ENCODE measurements at regions not wholly inside any gene's neighbourhood (a gene's known extent, or its start where the extent isn't known, plus 50 kb on each side); places are given as distances from the start of the nearest gene placed in this dataset.
"Not testable (repeated sequence)": the region's sequence is repeated elsewhere in the genome, so short reads cannot be mapped to it uniquely, and the experiment has no call there.

GRCh38 chr7:34354899-34355298 lies 303.1 kb upstream of the NPSR1 start:
- TF ChIP-seq, protein P1, sequence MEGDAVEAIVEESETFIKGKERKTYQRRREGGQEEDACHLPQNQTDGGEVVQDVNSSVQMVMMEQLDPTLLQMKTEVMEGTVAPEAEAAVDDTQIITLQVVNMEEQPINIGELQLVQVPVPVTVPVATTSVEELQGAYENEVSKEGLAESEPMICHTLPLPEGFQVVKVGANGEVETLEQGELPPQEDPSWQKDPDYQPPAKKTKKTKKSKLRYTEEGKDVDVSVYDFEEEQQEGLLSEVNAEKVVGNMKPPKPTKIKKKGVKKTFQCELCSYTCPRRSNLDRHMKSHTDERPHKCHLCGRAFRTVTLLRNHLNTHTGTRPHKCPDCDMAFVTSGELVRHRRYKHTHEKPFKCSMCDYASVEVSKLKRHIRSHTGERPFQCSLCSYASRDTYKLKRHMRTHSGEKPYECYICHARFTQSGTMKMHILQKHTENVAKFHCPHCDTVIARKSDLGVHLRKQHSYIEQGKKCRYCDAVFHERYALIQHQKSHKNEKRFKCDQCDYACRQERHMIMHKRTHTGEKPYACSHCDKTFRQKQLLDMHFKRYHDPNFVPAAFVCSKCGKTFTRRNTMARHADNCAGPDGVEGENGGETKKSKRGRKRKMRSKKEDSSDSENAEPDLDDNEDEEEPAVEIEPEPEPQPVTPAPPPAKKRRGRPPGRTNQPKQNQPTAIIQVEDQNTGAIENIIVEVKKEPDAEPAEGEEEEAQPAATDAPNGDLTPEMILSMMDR (IDR thresholded peaks at IDR 0.05; ENCODE audit: insufficient read depth, low read depth, low read length): no peak
- no peak overlapping the region for H3K4me3 ChIP-seq (ENCODE audit: low read depth, low read length)
- peak; percentile 11 for DNase-seq (ENCODE audit: low read depth)

GRCh38 chr7:34357068-34357467 lies 300.9 kb upstream of the NPSR1 start:
- no peak for DNase-seq (ENCODE audit: low read depth)
- TF ChIP-seq, protein P1 (IDR thresholded peaks at IDR 0.05; ENCODE audit: insufficient read depth, low read depth, low read length): no peak

DNA sequence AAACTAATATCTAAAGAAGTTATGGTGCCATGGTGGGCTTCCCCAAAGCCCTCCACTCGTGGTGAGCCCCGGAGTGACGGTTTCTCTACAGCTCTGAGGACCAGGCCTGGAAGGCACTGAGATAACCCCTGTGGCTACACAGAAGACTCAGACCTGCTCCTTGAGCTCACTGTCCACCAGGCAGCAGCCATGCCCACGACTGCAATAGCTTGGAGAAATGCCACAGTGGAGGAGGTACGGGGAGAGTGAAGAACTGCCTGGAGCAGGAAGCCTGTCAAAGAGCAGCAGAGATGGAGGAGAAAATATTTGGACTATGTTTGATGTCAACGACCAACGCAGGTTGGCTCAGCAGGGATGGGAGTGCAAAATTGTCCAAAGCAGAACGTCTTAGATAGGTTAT lies 300.1 kb upstream of the NPSR1 start:
- TF ChIP-seq, protein P1 (IDR thresholded peaks at IDR 0.05; ENCODE audit: insufficient read depth, low read depth, low read length): no peak
- no peak for DNase-seq (ENCODE audit: low read depth)
- no peak overlapping the region for H3K4me3 ChIP-seq (ENCODE audit: low read depth, low read length)

More at GRCh38 chr7:34357068-34357467, 300.9 kb upstream of the NPSR1 start:
- no peak overlapping the region for H3K4me3 ChIP-seq (ENCODE audit: low read depth, low read length)

DNA sequence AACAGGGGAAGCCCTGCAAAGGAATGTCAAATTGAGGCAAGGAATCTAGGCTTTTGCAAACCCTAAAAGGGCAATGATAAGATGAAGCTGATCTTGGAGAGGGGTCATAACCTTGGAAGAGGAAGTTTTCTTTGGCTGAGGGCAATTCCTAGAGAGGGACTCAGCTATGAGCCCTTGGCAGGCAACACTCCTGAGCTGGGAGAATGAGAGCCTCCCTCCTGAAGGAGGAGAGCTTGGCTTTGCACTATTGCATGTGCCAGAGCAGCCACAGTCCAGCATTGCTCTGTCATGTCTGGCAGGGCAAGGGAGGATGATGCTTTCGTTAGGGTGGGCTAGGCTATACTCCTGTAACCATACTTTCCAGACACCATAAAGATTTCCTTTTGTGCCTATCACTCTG lies 299.4 kb upstream of the NPSR1 start:
- not testable (repeated sequence) for H3K4me3 ChIP-seq (ENCODE audit: low read depth, low read length); DNase-seq (ENCODE audit: low read depth)

DNA sequence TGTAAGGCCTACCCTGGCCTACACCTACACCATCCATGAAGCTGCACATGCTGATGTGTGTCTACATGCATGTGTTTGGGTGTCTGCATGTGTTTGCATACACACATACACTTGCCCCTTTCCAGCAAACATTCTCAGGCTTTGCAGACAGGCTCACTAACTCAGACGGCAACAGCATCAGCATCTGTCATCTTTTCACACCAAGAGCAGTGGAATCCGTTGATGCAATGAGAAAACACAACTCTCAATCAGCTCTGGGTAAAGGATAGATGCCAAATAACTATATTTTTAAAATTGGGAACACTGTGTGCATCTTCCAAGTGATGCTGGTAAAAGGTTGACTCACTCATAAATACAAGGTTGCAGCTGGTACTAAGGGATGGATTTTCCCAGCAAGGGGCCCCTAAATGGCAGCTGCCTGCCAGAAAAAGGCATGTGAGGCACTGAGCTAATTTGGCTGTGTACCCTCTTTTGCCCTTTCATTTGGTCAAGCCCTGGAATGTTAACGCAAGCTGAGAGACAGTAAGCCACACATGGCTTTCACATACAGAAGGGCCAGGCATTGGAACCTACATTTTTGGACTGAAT lies 296.3 kb upstream of the NPSR1 start:
- no peak for DNase-seq (ENCODE audit: low read depth)
- no peak overlapping the region for H3K4me3 ChIP-seq (ENCODE audit: low read depth, low read length)
- TF ChIP-seq, protein P1 (IDR thresholded peaks at IDR 0.05; ENCODE audit: insufficient read depth, low read depth, low read length): no peak

GRCh38 chr7:34362621-34363020 lies 295.4 kb upstream of the NPSR1 start:
- TF ChIP-seq, protein P1 (IDR thresholded peaks at IDR 0.05; ENCODE audit: insufficient read depth, low read depth, low read length): no peak
- no peak overlapping the region for H3K4me3 ChIP-seq (ENCODE audit: low read depth, low read length)
- DNase-seq (ENCODE audit: low read depth): no peak

GRCh38 chr7:34364130-34364529 lies 293.9 kb upstream of the NPSR1 start:
- DNase-seq (ENCODE audit: low read depth): no peak
- no peak overlapping the region for H3K4me3 ChIP-seq (ENCODE audit: low read depth, low read length)
- TF ChIP-seq, protein P1 (IDR thresholded peaks at IDR 0.05; ENCODE audit: insufficient read depth, low read depth, low read length): no peak
